ENCODE measurements at regions not wholly inside any gene's neighbourhood (a gene's known extent, or its start where the extent isn't known, plus 50 kb on each side); places are given as distances from the start of the nearest gene placed in this dataset.
"Not testable (repeated sequence)": the region's sequence is repeated elsewhere in the genome, so short reads cannot be mapped to it uniquely, and the experiment has no call there.

GRCh38 chr9:90213045-90213444 lies 429.6 kb downstream of the DIRAS2 start:
- H3K27ac ChIP-seq (ENCODE audit: low read depth, low read length) = not testable (repeated sequence)

GRCh38 chr9:90219548-90220118 lies 423.0 kb downstream of the DIRAS2 start:
- H3K9ac ChIP-seq (ENCODE audit: low read length) = no peak overlapping the region

More at GRCh38 chr9:90213045-90213444, 429.6 kb downstream of the DIRAS2 start:
- not testable (repeated sequence) for H3K9ac ChIP-seq (ENCODE audit: low read length); H3K36me3 ChIP-seq (ENCODE audit: control insufficient read depth, insufficient read depth, low read length); H3K27me3 ChIP-seq (ENCODE audit: control insufficient read depth, insufficient read depth, low read length); H3K4me3 ChIP-seq (ENCODE audit: low read length); H3K4me1 ChIP-seq (ENCODE audit: control insufficient read depth, insufficient read depth, low read length)

GRCh38 chr9:90221899-90222298 lies 420.7 kb downstream of the DIRAS2 start:
- H3K9ac ChIP-seq (ENCODE audit: low read length); H3K4me1 ChIP-seq (ENCODE audit: control insufficient read depth, insufficient read depth, low read length); H3K36me3 ChIP-seq (ENCODE audit: control insufficient read depth, insufficient read depth, low read length); H3K27me3 ChIP-seq (ENCODE audit: control insufficient read depth, insufficient read depth, low read length); H3K4me3 ChIP-seq (ENCODE audit: low read length); H3K27ac ChIP-seq (ENCODE audit: low read depth, low read length): not testable (repeated sequence)

More at GRCh38 chr9:90219548-90220118, 423.0 kb downstream of the DIRAS2 start:
- Histone ChIP-seq H3K27ac (ENCODE audit: low read depth, low read length) (no peak overlapping the region), H3K27me3 (ENCODE audit: control insufficient read depth, insufficient read depth, low read length) (no peaks in the 10 kb centered on the region), H3K4me3 (ENCODE audit: low read length) (no peak overlapping the region), H3K4me1 (ENCODE audit: control insufficient read depth, insufficient read depth, low read length) (no peaks in the 10 kb centered on the region), H3K36me3 (ENCODE audit: control insufficient read depth, insufficient read depth, low read length) (no peaks in the 10 kb centered on the region)

GRCh38 chr9:90226839-90227338 lies 415.7 kb downstream of the DIRAS2 start:
- not testable (repeated sequence) for H3K9ac ChIP-seq (ENCODE audit: low read length); H3K27me3 ChIP-seq (ENCODE audit: control insufficient read depth, insufficient read depth, low read length); H3K4me3 ChIP-seq (ENCODE audit: low read length); H3K36me3 ChIP-seq (ENCODE audit: control insufficient read depth, insufficient read depth, low read length); H3K27ac ChIP-seq (ENCODE audit: low read depth, low read length); H3K4me1 ChIP-seq (ENCODE audit: control insufficient read depth, insufficient read depth, low read length)

- not testable (repeated sequence) for H3K9ac ChIP-seq (ENCODE audit: low read length); H3K4me3 ChIP-seq (ENCODE audit: low read length); H3K36me3 ChIP-seq (ENCODE audit: control insufficient read depth, insufficient read depth, low read length); H3K27ac ChIP-seq (ENCODE audit: low read depth, low read length); H3K4me1 ChIP-seq (ENCODE audit: control insufficient read depth, insufficient read depth, low read length); H3K27me3 ChIP-seq (ENCODE audit: control insufficient read depth, insufficient read depth, low read length)
Measured at GRCh38 chr9:90233081-90233480, 409.5 kb downstream of the DIRAS2 start.

GRCh38 chr9:90240541-90240940 lies 402.1 kb downstream of the DIRAS2 start:
- Histone ChIP-seq H3K4me1 (ENCODE audit: control insufficient read depth, insufficient read depth, low read length) (no peaks in the 10 kb centered on the region), H3K27ac (ENCODE audit: low read depth, low read length) (no peak overlapping the region)

GRCh38 chr9:90245661-90246060 lies 397.0 kb downstream of the DIRAS2 start:
- no peaks in the 10 kb centered on the region for H3K27me3 ChIP-seq (ENCODE audit: control insufficient read depth, insufficient read depth, low read length)
- no peaks in the 10 kb centered on the region for H3K4me1 ChIP-seq (ENCODE audit: control insufficient read depth, insufficient read depth, low read length)
- no peak overlapping the region for H3K9ac ChIP-seq (ENCODE audit: low read length)
- H3K36me3 ChIP-seq (ENCODE audit: control insufficient read depth, insufficient read depth, low read length) = no peaks in the 10 kb centered on the region
- no peak overlapping the region for H3K27ac ChIP-seq (ENCODE audit: low read depth, low read length)
- H3K4me3 ChIP-seq (ENCODE audit: low read length) = no peak overlapping the region

More at GRCh38 chr9:90240541-90240940, 402.1 kb downstream of the DIRAS2 start:
- Histone ChIP-seq H3K27me3 (ENCODE audit: control insufficient read depth, insufficient read depth, low read length) (no peaks in the 10 kb centered on the region), H3K4me3 (ENCODE audit: low read length) (no peak overlapping the region), H3K9ac (ENCODE audit: low read length) (no peak overlapping the region), H3K36me3 (ENCODE audit: control insufficient read depth, insufficient read depth, low read length) (no peaks in the 10 kb centered on the region)

GRCh38 chr9:90249094-90249493 lies 393.5 kb downstream of the DIRAS2 start:
- H3K9ac ChIP-seq (ENCODE audit: low read length) = no peak overlapping the region
- H3K4me3 ChIP-seq (ENCODE audit: low read length) = no peak overlapping the region
- H3K27me3 ChIP-seq (ENCODE audit: control insufficient read depth, insufficient read depth, low read length) = no peaks in the 10 kb centered on the region
- H3K4me1 ChIP-seq (ENCODE audit: control insufficient read depth, insufficient read depth, low read length) = no peaks in the 10 kb centered on the region
- H3K27ac ChIP-seq (ENCODE audit: low read depth, low read length) = no peak overlapping the region
- no peaks in the 10 kb centered on the region for H3K36me3 ChIP-seq (ENCODE audit: control insufficient read depth, insufficient read depth, low read length)

GRCh38 chr9:90251316-90251715 lies 391.3 kb downstream of the DIRAS2 start:
- H3K9ac ChIP-seq (ENCODE audit: low read length) = no peak overlapping the region
- H3K36me3 ChIP-seq (ENCODE audit: control insufficient read depth, insufficient read depth, low read length) = no peaks in the 10 kb centered on the region
- no peak overlapping the region for H3K27ac ChIP-seq (ENCODE audit: low read depth, low read length)
- no peaks in the 10 kb centered on the region for H3K27me3 ChIP-seq (ENCODE audit: control insufficient read depth, insufficient read depth, low read length)
- no peaks in the 10 kb centered on the region for H3K4me1 ChIP-seq (ENCODE audit: control insufficient read depth, insufficient read depth, low read length)
- no peak overlapping the region for H3K4me3 ChIP-seq (ENCODE audit: low read length)

GRCh38 chr9:90256345-90256744 lies 386.3 kb downstream of the DIRAS2 start:
- Histone ChIP-seq H3K4me3 (ENCODE audit: low read length) (no peak overlapping the region), H3K4me1 (ENCODE audit: control insufficient read depth, insufficient read depth, low read length) (no peaks in the 10 kb centered on the region), H3K27ac (ENCODE audit: low read depth, low read length) (no peak overlapping the region), H3K27me3 (ENCODE audit: control insufficient read depth, insufficient read depth, low read length) (no peaks in the 10 kb centered on the region), H3K36me3 (ENCODE audit: control insufficient read depth, insufficient read depth, low read length) (no peaks in the 10 kb centered on the region), H3K9ac (ENCODE audit: low read length) (no peak overlapping the region)

- H3K4me1 ChIP-seq (ENCODE audit: control insufficient read depth, insufficient read depth, low read length) = no peaks in the 10 kb centered on the region
- H3K36me3 ChIP-seq (ENCODE audit: control insufficient read depth, insufficient read depth, low read length) = no peaks in the 10 kb centered on the region
- no peak overlapping the region for H3K9ac ChIP-seq (ENCODE audit: low read length)
- H3K27me3 ChIP-seq (ENCODE audit: control insufficient read depth, insufficient read depth, low read length) = no peaks in the 10 kb centered on the region
- H3K27ac ChIP-seq (ENCODE audit: low read depth, low read length) = no peak overlapping the region
- no peak overlapping the region for H3K4me3 ChIP-seq (ENCODE audit: low read length)
Measured at GRCh38 chr9:90259311-90260246, 383.0 kb downstream of the DIRAS2 start.

GRCh38 chr9:90261698-90262097 lies 380.9 kb downstream of the DIRAS2 start:
- Histone ChIP-seq H3K9ac (ENCODE audit: low read length) (no peak overlapping the region), H3K4me1 (ENCODE audit: control insufficient read depth, insufficient read depth, low read length) (no peaks in the 10 kb centered on the region), H3K27ac (ENCODE audit: low read depth, low read length) (no peak overlapping the region), H3K4me3 (ENCODE audit: low read length) (no peak overlapping the region), H3K27me3 (ENCODE audit: control insufficient read depth, insufficient read depth, low read length) (no peaks in the 10 kb centered on the region), H3K36me3 (ENCODE audit: control insufficient read depth, insufficient read depth, low read length) (no peaks in the 10 kb centered on the region)
